ENCODE measurements at regions not wholly inside any gene's neighbourhood (a gene's known extent, or its start where the extent isn't known, plus 50 kb on each side); places are given as distances from the start of the nearest gene placed in this dataset.

DNA sequence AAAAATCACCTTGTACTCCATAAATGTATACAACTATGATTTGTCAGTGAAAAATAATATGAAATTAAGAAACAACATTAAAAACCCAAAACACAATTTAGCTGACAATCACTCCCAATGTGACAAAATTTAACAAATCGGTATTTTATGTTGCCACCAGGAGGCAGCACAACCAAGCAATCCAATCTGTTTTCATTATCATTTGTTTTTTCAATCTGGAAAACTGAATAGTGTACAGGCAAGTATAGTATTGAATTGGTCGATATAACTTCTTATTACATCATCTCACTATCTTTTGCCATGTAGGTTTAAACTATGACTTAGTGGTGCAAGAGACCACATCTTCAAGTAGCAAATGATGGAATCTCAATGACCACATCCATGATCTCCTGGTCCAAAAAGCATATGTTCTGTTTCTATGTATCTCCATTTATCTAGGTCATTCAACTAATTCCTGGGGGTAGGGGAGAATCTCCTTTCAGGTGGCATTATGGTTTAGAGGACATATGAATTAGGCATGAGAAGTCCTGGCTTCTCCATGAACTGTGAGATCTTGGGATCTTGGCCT is 112.9 kb upstream of the AGA start:
- H3K4me1 Mint-ChIP-seq (ENCODE audit: insufficient read depth, unreplicated experiment): no peaks in the 10 kb centered on the region
- H3K27me3 Mint-ChIP-seq (ENCODE audit: insufficient read depth, unreplicated experiment): no peaks in the 10 kb centered on the region
- intact Hi-C loops (cut with micrococcal nuclease): loop anchor here (1.0 to 10.0 kb wide), 2 partner anchors 1040 to 1752 kb away; no protein-coding TSS in a partner anchor
- ChIA-PET CTCF (interaction anchor here (0.8 to 1.4 kb wide), 6 partner anchors 11 to 1752 kb away, joined by 3 to 4 read pairs (median 4); no protein-coding TSS in a partner anchor), POLR2A (interaction anchor here (0.6 kb wide), 1 partner anchor 1181 kb away, joined by 3 read pairs; no protein-coding TSS in a partner anchor)
- BruUV-seq (replicated peaks): no TSS peak
- no peaks in the 10 kb centered on the region for H3K36me3 Mint-ChIP-seq (ENCODE audit: insufficient read depth, unreplicated experiment)
- H3K27ac Mint-ChIP-seq (ENCODE audit: low read depth, unreplicated experiment): no peak overlapping the region
- H3K4me3 Mint-ChIP-seq (ENCODE audit: unreplicated experiment): no peak overlapping the region
- no peaks in the 10 kb centered on the region for H3K9me3 Mint-ChIP-seq (ENCODE audit: unreplicated experiment)
- TF ChIP-seq, protein P1, sequence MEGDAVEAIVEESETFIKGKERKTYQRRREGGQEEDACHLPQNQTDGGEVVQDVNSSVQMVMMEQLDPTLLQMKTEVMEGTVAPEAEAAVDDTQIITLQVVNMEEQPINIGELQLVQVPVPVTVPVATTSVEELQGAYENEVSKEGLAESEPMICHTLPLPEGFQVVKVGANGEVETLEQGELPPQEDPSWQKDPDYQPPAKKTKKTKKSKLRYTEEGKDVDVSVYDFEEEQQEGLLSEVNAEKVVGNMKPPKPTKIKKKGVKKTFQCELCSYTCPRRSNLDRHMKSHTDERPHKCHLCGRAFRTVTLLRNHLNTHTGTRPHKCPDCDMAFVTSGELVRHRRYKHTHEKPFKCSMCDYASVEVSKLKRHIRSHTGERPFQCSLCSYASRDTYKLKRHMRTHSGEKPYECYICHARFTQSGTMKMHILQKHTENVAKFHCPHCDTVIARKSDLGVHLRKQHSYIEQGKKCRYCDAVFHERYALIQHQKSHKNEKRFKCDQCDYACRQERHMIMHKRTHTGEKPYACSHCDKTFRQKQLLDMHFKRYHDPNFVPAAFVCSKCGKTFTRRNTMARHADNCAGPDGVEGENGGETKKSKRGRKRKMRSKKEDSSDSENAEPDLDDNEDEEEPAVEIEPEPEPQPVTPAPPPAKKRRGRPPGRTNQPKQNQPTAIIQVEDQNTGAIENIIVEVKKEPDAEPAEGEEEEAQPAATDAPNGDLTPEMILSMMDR (IDR thresholded peaks at IDR 0.05; ENCODE audit: unreplicated experiment): peak; percentile 77
- DNase-seq (ENCODE audit: unreplicated experiment): peak; percentile 61

DNA sequence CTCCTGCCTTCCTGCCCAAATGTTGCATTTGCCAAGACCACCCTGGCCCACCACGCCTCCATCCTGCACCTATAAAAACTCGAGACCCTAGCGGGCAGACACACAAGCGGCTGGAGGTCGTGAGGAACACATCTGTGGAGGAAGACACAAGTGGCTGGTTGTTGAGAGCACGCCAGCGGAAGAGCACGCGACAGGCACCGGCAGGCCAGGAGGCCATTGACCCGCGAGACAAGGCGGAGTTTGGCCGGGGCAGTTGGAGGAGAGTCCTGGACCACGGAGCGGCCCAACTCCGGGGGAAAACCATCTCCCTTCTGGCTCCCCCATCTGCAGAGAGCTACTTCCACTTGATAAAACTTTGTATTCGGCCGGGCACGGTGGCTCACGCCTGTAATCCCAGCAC is 115.2 kb upstream of the AGA start:
- Mint-ChIP-seq H3K36me3 (ENCODE audit: insufficient read depth, unreplicated experiment) (no peaks in the 10 kb centered on the region), H3K27ac (ENCODE audit: low read depth, unreplicated experiment) (no peak overlapping the region), H3K9me3 (ENCODE audit: unreplicated experiment) (no peaks in the 10 kb centered on the region), H3K4me3 (ENCODE audit: unreplicated experiment) (no peak overlapping the region), H3K4me1 (ENCODE audit: insufficient read depth, unreplicated experiment) (no peaks in the 10 kb centered on the region), H3K27me3 (ENCODE audit: insufficient read depth, unreplicated experiment) (no peaks in the 10 kb centered on the region)
- BruUV-seq (replicated peaks): no TSS peak
- ChIA-PET CTCF (interaction anchor here (0.6 to 0.7 kb wide), 2 partner anchors 16 to 896 kb away, joined by 3 to 4 read pairs; no protein-coding TSS in a partner anchor), POLR2A (no interaction called here)
- TF ChIP-seq, protein P1 (IDR thresholded peaks at IDR 0.05; ENCODE audit: unreplicated experiment): no peak
- intact Hi-C loops (cut with micrococcal nuclease): loop anchor here (10.0 kb wide), 1 partner anchor 1037 kb away; no protein-coding TSS in a partner anchor
- DNase-seq (ENCODE audit: unreplicated experiment): no peak

DNA sequence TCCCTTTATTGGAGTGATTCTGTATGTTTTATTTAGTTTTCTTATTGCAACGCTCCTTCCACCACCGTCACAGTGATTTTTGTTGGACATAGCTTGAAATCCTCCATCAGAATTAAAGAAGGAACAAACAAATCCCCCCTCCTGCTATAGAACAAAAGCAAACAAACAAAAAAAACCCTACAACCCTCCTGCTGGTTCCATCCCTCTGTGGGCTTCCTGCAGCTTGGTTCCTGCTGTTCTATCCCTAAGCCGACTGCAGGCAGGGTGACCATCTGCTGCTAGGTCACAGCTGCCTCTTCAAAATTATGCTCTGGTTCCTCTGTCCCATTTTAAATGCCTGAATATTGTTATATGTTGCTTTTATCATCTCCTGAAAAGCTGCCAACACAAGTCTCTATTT is 116.8 kb upstream of the AGA start:
- no peaks in the 10 kb centered on the region for H3K9me3 Mint-ChIP-seq (ENCODE audit: unreplicated experiment)
- H3K4me3 Mint-ChIP-seq (ENCODE audit: unreplicated experiment): no peak overlapping the region
- no TSS peak for BruUV-seq (replicated peaks)
- POLR2A ChIA-PET: interaction anchor here (0.6 kb wide), 1 partner anchor 1780 kb away, joined by 3 read pairs; no protein-coding TSS in a partner anchor
- CTCF ChIA-PET: interaction anchor here (0.6 kb wide), 1 partner anchor 109 kb away, joined by 3 read pairs; no protein-coding TSS in a partner anchor
- TF ChIP-seq, protein P1 (IDR thresholded peaks at IDR 0.05; ENCODE audit: unreplicated experiment): no peak
- no peaks in the 10 kb centered on the region for H3K4me1 Mint-ChIP-seq (ENCODE audit: insufficient read depth, unreplicated experiment)
- H3K36me3 Mint-ChIP-seq (ENCODE audit: insufficient read depth, unreplicated experiment): no peaks in the 10 kb centered on the region
- H3K27ac Mint-ChIP-seq (ENCODE audit: low read depth, unreplicated experiment): no peak overlapping the region
- intact Hi-C loops (cut with micrococcal nuclease): loop anchor here (10.0 kb wide), 1 partner anchor 1036 kb away; no protein-coding TSS in a partner anchor
- DNase-seq (ENCODE audit: unreplicated experiment): no peak
- no peaks in the 10 kb centered on the region for H3K27me3 Mint-ChIP-seq (ENCODE audit: insufficient read depth, unreplicated experiment)

DNA sequence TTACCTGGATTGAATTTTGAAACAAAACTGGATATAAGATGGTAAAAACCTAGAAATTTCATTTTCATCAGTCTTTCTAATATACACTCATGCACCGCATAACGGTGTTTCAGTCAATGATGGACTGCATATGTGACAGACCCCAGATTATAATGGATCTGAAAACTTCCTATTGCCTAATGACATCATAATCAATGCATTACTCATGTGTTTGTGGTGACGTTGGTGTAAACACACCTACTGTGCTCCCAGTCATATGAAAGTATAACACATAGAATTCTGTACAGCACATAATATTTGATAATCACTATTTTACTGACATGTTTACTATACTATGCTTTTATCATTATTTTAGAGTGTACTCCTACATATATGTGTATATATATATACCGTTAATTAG is 119.9 kb upstream of the AGA start:
- Mint-ChIP-seq H3K36me3 (ENCODE audit: insufficient read depth, unreplicated experiment) (no peaks in the 10 kb centered on the region), H3K27me3 (ENCODE audit: insufficient read depth, unreplicated experiment) (no peaks in the 10 kb centered on the region), H3K4me1 (ENCODE audit: insufficient read depth, unreplicated experiment) (no peaks in the 10 kb centered on the region), H3K27ac (ENCODE audit: low read depth, unreplicated experiment) (no peak overlapping the region), H3K4me3 (ENCODE audit: unreplicated experiment) (no peak overlapping the region), H3K9me3 (ENCODE audit: unreplicated experiment) (peaks cover 5% of the 10 kb centered on the region)
- no peak for DNase-seq (ENCODE audit: unreplicated experiment)
- intact Hi-C loops (cut with micrococcal nuclease): no loop called here
- CTCF ChIA-PET: no interaction called here
- no TSS peak for BruUV-seq (replicated peaks)
- POLR2A ChIA-PET: no interaction called here
- TF ChIP-seq, protein P1 (IDR thresholded peaks at IDR 0.05; ENCODE audit: unreplicated experiment): no peak
